ENCODE measurements at regions not wholly inside any gene's neighbourhood (a gene's known extent, or its start where the extent isn't known, plus 50 kb on each side); places are given as distances from the start of the nearest gene placed in this dataset.

DNA sequence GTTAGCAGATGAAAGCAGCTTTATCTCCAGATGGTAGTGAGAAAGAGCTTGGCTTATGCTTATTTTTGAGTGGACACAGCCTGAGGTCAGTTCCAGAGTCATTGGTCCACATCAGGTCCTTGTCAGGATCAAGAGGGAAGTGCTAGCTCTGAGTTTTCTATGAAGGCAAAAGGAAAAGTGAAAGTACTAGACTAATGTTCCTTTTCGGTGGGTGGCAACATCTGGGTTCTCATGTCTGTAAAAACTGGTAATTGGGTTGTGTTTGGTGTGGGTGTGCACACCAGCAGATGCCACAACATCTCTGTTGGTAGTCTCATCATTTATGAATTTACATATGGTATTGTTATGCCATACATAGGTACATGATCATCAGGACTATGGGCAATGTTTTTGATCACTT, 210.5 kb downstream of the PWWP3B start:
- TF ChIP-seq, protein P1, sequence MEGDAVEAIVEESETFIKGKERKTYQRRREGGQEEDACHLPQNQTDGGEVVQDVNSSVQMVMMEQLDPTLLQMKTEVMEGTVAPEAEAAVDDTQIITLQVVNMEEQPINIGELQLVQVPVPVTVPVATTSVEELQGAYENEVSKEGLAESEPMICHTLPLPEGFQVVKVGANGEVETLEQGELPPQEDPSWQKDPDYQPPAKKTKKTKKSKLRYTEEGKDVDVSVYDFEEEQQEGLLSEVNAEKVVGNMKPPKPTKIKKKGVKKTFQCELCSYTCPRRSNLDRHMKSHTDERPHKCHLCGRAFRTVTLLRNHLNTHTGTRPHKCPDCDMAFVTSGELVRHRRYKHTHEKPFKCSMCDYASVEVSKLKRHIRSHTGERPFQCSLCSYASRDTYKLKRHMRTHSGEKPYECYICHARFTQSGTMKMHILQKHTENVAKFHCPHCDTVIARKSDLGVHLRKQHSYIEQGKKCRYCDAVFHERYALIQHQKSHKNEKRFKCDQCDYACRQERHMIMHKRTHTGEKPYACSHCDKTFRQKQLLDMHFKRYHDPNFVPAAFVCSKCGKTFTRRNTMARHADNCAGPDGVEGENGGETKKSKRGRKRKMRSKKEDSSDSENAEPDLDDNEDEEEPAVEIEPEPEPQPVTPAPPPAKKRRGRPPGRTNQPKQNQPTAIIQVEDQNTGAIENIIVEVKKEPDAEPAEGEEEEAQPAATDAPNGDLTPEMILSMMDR (conservative IDR thresholded peaks at IDR 0.05; ENCODE audit: low read length): no peak
- TF ChIP-seq EZH2phosphoT487 (IDR thresholded peaks at IDR 0.05; ENCODE audit: borderline replicate concordance, low read depth, low read length): no peak
